ENCODE measurements at regions not wholly inside any gene's neighbourhood (a gene's known extent, or its start where the extent isn't known, plus 50 kb on each side); places are given as distances from the start of the nearest gene placed in this dataset.

DNA sequence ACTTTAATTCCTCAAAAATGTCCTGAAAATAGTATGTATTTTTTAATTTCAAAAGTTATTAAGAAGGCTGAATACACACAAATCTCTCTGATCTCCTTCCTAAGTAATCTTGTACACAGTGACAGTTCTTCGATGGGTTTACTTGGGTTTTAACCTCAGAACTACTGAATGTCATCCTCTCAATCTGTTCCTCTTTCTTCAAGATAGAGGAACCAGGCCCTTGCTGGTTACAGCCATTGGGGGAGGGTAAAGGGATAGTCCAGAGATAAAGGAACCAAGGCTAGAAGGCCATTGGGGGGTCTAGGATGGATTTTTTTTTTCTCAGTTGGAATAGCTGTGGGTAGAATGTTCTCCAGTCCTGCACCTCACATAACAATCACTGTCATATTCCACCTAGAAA, 224.9 kb downstream of the SKIDA1 start:
- H3K4me3 ChIP-seq (ENCODE audit: low read depth, low read length): no peak overlapping the region
- TF ChIP-seq, protein P1, sequence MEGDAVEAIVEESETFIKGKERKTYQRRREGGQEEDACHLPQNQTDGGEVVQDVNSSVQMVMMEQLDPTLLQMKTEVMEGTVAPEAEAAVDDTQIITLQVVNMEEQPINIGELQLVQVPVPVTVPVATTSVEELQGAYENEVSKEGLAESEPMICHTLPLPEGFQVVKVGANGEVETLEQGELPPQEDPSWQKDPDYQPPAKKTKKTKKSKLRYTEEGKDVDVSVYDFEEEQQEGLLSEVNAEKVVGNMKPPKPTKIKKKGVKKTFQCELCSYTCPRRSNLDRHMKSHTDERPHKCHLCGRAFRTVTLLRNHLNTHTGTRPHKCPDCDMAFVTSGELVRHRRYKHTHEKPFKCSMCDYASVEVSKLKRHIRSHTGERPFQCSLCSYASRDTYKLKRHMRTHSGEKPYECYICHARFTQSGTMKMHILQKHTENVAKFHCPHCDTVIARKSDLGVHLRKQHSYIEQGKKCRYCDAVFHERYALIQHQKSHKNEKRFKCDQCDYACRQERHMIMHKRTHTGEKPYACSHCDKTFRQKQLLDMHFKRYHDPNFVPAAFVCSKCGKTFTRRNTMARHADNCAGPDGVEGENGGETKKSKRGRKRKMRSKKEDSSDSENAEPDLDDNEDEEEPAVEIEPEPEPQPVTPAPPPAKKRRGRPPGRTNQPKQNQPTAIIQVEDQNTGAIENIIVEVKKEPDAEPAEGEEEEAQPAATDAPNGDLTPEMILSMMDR (IDR thresholded peaks at IDR 0.05; ENCODE audit: low read depth, low read length): no peak
- POLR2A ChIA-PET: no interaction called here
- no peaks in the 10 kb centered on the region for H3K9me3 ChIP-seq (ENCODE audit: control insufficient read depth, insufficient read depth, low read length)
- H3K27me3 ChIP-seq (ENCODE audit: control insufficient read depth, insufficient read depth, low read length): no peaks in the 10 kb centered on the region
- no peak overlapping the region for H3K27ac ChIP-seq (ENCODE audit: low read depth, low read length)
- no peak for DNase-seq (ENCODE audit: low read depth, low spot score)
- CTCF ChIA-PET: no interaction called here

DNA sequence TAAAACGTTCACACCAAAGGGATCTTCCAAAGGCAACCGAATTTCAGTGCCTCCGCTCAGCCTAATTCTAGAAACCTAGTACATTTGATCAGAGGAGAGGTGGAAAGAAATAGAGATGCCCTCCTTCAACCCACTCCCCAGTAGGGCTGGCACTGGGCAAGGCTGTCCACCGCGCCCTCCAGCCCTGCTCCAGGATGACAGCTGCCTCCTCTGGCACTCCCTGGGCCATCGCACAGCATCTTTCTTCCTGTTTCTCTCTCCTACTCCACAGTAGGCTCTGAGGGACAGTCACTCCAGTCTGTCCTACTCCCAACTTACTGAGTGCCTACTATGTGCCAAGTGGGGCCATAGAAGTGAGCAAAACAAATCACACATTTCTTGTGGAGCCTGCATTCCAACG, 226.2 kb downstream of the SKIDA1 start:
- TF ChIP-seq, protein P1 (IDR thresholded peaks at IDR 0.05; ENCODE audit: low read depth, low read length): no peak
- no peaks in the 10 kb centered on the region for H3K9me3 ChIP-seq (ENCODE audit: control insufficient read depth, insufficient read depth, low read length)
- H3K4me3 ChIP-seq (ENCODE audit: low read depth, low read length): no peak overlapping the region
- CTCF ChIA-PET: no interaction called here
- POLR2A ChIA-PET: no interaction called here
- DNase-seq (ENCODE audit: low read depth, low spot score): no peak
- no peak overlapping the region for H3K27ac ChIP-seq (ENCODE audit: low read depth, low read length)
- no peaks in the 10 kb centered on the region for H3K27me3 ChIP-seq (ENCODE audit: control insufficient read depth, insufficient read depth, low read length)

DNA sequence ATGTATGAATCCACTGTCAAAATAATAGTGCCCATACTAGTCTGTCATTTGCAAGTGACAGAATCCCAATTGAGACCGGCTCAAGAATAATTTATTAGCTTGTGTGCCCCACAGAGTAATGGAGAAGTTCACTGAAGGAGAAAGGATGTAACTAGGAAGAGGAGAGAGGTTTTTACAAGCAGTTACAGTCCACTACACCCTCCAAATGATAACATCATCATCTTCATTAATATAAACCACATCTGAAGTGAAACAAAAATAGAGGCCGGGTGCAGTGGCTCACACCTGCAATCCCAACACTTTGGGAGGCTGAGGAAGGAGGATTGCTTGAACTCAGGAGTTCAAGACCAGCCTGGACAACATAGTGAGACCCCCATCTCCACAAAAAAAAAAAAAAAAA, 226.8 kb downstream of the SKIDA1 start:
- POLR2A ChIA-PET: no interaction called here
- DNase-seq (ENCODE audit: low read depth, low spot score): no peak
- no peaks in the 10 kb centered on the region for H3K9me3 ChIP-seq (ENCODE audit: control insufficient read depth, insufficient read depth, low read length)
- CTCF ChIA-PET: interaction anchor here (1.8 kb wide), 1 partner anchor 20 kb away, joined by 5 read pairs; no protein-coding TSS in a partner anchor
- TF ChIP-seq, protein P1 (IDR thresholded peaks at IDR 0.05; ENCODE audit: low read depth, low read length): no peak
- H3K4me3 ChIP-seq (ENCODE audit: low read depth, low read length): no peak overlapping the region
- H3K27me3 ChIP-seq (ENCODE audit: control insufficient read depth, insufficient read depth, low read length): no peaks in the 10 kb centered on the region
- H3K27ac ChIP-seq (ENCODE audit: low read depth, low read length): no peak overlapping the region

DNA sequence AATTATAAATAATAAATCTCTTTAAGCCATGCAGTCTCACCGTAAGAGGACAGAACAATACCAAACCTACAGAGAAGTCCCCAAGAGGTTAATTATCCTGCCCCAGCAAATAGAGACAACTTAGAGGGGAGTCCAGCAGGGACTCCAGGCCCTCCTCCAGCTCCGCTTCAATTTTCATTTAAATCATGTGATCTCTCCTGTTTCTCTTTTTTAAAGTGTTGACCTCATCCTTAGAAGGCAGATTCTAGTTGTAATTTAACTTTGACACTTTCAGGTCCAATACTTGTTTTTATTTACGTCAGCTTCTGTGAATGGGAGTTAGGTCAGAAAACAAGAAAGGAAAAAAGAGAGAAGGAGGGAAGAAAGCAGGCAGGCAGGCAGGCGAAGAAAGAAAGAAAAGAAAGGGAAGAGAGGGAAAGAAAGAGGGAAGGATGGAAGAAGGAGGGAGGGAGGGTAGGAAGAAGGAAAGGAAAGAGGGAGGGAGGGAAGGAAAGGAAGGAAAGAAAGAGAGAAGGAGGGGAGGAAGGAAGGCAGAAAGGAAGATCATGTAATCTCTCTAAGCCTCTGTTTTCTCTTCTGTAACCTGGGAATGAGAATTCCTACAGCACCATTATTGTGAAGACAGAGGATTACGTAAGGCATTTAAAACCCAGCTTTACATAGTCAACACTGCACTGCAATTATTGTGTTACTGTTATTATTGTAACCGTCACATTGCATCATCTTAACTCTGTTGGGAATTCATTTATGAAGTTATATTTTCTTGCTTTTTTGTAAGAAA, 227.7 kb downstream of the SKIDA1 start:
- Histone ChIP-seq H3K9me3 (ENCODE audit: control insufficient read depth, insufficient read depth, low read length) (no peaks in the 10 kb centered on the region), H3K27ac (ENCODE audit: low read depth, low read length) (no peak overlapping the region), H3K4me3 (ENCODE audit: low read depth, low read length) (no peak overlapping the region), H3K27me3 (ENCODE audit: control insufficient read depth, insufficient read depth, low read length) (no peaks in the 10 kb centered on the region)
- CTCF ChIA-PET: interaction anchor here (1.8 kb wide), 1 partner anchor 19 kb away, joined by 5 read pairs; no protein-coding TSS in a partner anchor
- no peak for DNase-seq (ENCODE audit: low read depth, low spot score)
- TF ChIP-seq, protein P1 (IDR thresholded peaks at IDR 0.05; ENCODE audit: low read depth, low read length): no peak
- POLR2A ChIA-PET: interaction anchor here (0.6 kb wide), 2 partner anchors 334 to 652 kb away, joined by 3 to 5 read pairs; no protein-coding TSS in a partner anchor

DNA sequence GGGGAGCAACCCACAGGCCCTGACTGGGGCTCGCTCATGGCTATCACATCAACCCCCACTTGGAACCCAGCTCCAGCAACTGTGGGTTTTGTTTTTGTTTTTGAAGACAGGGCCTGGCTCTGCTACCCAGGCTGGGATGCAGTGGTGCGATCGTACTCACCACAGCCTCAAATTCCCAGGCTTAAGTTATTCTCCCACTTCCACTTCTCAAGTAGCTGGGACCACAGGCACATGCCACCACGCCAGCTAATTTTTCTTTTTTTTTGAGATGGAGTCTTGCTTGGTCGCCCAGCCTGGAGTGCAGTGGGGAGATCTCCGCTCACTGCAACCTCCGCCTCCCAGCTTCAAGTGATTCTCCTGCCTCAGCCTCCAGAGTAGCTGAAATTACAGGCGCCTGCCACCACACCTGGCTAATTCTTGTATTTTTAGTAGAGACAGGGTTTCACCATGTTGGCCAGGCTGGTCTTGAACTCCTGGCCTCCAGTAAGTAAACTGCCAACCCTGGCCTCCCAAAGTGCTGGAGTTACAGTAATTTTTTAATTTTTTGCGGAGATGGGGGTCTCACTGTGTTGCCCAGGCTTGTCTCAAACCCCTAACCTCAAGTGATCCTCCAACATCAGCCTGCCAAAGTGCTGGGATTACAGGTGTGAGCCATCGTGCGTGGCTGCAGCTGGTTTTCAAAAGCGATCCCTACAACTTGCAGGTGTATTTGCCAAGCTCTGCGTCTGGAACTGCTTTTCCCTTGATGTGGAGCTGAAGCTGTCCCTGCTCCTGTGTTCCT, 228.7 kb downstream of the SKIDA1 start:
- DNase-seq (ENCODE audit: low read depth, low spot score): no peak
- H3K4me3 ChIP-seq (ENCODE audit: low read depth, low read length): no peak overlapping the region
- POLR2A ChIA-PET: interaction anchor here (0.6 kb wide), 1 partner anchor 335 kb away, joined by 5 read pairs; no protein-coding TSS in a partner anchor
- no peaks in the 10 kb centered on the region for H3K27me3 ChIP-seq (ENCODE audit: control insufficient read depth, insufficient read depth, low read length)
- no peaks in the 10 kb centered on the region for H3K9me3 ChIP-seq (ENCODE audit: control insufficient read depth, insufficient read depth, low read length)
- H3K27ac ChIP-seq (ENCODE audit: low read depth, low read length): no peak overlapping the region
- TF ChIP-seq, protein P1 (IDR thresholded peaks at IDR 0.05; ENCODE audit: low read depth, low read length): no peak
- CTCF ChIA-PET: interaction anchor here (1.8 kb wide), 1 partner anchor 18 kb away, joined by 5 read pairs; no protein-coding TSS in a partner anchor

Data from AG04450 (cell line).